ENCODE measurements at regions not wholly inside any gene's neighbourhood (a gene's known extent, or its start where the extent isn't known, plus 50 kb on each side); places are given as distances from the start of the nearest gene placed in this dataset.

DNA sequence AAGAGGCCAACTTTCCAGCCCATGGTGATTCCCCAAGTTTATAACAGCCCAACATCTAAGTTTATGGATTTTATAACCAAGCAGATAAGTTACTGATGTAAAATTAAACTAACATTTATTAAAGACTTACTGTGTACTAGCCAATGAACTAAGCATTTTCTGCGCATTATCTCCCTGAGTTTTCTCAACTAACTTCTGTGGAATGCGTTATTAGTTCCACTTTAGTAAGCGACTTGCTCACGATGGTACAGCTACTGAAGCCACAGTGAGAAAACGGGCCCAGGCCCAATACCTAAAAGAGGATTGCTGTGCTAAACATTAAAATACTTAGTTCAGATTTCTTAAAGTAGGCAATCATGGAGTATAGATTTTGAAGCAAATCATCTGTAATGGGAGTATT lies 61.0 kb downstream of the ZBTB18 start:
- TF ChIP-seq, protein P1, sequence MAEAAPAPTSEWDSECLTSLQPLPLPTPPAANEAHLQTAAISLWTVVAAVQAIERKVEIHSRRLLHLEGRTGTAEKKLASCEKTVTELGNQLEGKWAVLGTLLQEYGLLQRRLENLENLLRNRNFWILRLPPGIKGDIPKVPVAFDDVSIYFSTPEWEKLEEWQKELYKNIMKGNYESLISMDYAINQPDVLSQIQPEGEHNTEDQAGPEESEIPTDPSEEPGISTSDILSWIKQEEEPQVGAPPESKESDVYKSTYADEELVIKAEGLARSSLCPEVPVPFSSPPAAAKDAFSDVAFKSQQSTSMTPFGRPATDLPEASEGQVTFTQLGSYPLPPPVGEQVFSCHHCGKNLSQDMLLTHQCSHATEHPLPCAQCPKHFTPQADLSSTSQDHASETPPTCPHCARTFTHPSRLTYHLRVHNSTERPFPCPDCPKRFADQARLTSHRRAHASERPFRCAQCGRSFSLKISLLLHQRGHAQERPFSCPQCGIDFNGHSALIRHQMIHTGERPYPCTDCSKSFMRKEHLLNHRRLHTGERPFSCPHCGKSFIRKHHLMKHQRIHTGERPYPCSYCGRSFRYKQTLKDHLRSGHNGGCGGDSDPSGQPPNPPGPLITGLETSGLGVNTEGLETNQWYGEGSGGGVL (tag by site-specific recombination; IDR thresholded peaks at IDR 0.05): no peak
- TF ChIP-seq ZNF274 (IDR thresholded peaks at IDR 0.05; ENCODE audit: low read length): no peak
- no peak for TF ChIP-seq ZNF274 (tag by site-specific recombination; IDR thresholded peaks at IDR 0.05; ENCODE audit: borderline replicate concordance)
- no peak for TF ChIP-seq ZNF16 (tag by site-specific recombination; IDR thresholded peaks at IDR 0.05; ENCODE audit: low read depth)
- TF ChIP-seq, protein P2, sequence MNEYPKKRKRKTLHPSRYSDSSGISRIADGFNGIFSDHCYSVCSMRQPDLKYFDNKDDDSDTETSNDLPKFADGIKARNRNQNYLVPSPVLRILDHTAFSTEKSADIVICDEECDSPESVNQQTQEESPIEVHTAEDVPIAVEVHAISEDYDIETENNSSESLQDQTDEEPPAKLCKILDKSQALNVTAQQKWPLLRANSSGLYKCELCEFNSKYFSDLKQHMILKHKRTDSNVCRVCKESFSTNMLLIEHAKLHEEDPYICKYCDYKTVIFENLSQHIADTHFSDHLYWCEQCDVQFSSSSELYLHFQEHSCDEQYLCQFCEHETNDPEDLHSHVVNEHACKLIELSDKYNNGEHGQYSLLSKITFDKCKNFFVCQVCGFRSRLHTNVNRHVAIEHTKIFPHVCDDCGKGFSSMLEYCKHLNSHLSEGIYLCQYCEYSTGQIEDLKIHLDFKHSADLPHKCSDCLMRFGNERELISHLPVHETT (tag by site-specific recombination; IDR thresholded peaks at IDR 0.05): no peak
- no peak for TF ChIP-seq ZNF670 (tag by site-specific recombination; IDR thresholded peaks at IDR 0.05; ENCODE audit: low read depth)
- TF ChIP-seq, protein P3, sequence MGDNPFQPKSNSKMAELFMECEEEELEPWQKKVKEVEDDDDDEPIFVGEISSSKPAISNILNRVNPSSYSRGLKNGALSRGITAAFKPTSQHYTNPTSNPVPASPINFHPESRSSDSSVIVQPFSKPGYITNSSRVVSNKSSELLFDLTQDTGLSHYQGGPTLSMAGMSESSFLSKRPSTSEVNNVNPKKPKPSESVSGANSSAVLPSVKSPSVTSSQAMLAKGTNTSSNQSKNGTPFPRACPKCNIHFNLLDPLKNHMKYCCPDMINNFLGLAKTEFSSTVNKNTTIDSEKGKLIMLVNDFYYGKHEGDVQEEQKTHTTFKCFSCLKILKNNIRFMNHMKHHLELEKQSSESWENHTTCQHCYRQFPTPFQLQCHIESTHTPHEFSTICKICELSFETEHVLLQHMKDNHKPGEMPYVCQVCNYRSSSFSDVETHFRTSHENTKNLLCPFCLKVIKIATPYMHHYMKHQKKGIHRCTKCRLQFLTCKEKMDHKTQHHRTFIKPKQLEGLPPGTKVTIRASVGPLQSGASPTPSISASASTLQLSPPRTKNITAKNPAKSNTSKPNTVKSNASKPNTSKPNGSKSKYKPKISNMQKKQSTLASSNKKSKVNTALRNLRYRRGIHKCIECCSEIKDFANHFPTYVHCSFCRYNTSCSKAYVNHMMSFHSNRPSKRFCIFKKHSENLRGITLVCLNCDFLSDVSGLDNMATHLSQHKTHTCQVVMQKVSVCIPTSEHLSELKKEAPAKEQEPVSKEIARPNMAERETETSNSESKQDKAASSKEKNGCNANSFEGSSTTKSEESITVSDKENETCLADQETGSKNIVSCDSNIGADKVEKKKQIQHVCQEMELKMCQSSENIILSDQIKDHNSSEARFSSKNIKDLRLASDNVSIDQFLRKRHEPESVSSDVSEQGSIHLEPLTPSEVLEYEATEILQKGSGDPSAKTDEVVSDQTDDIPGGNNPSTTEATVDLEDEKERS (tag by site-specific recombination; IDR thresholded peaks at IDR 0.05): no peak
- TF ChIP-seq, protein P4, sequence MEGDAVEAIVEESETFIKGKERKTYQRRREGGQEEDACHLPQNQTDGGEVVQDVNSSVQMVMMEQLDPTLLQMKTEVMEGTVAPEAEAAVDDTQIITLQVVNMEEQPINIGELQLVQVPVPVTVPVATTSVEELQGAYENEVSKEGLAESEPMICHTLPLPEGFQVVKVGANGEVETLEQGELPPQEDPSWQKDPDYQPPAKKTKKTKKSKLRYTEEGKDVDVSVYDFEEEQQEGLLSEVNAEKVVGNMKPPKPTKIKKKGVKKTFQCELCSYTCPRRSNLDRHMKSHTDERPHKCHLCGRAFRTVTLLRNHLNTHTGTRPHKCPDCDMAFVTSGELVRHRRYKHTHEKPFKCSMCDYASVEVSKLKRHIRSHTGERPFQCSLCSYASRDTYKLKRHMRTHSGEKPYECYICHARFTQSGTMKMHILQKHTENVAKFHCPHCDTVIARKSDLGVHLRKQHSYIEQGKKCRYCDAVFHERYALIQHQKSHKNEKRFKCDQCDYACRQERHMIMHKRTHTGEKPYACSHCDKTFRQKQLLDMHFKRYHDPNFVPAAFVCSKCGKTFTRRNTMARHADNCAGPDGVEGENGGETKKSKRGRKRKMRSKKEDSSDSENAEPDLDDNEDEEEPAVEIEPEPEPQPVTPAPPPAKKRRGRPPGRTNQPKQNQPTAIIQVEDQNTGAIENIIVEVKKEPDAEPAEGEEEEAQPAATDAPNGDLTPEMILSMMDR (tag by site-specific recombination; IDR thresholded peaks at IDR 0.05): no peak
- TF ChIP-seq ZNF514 (tag by site-specific recombination; IDR thresholded peaks at IDR 0.05): no peak
- TF ChIP-seq KLF16 (tag by site-specific recombination; IDR thresholded peaks at IDR 0.05): no peak
- no peak for TF ChIP-seq ZNF623 (tag by site-specific recombination; IDR thresholded peaks at IDR 0.05)
- TF ChIP-seq, protein P5, sequence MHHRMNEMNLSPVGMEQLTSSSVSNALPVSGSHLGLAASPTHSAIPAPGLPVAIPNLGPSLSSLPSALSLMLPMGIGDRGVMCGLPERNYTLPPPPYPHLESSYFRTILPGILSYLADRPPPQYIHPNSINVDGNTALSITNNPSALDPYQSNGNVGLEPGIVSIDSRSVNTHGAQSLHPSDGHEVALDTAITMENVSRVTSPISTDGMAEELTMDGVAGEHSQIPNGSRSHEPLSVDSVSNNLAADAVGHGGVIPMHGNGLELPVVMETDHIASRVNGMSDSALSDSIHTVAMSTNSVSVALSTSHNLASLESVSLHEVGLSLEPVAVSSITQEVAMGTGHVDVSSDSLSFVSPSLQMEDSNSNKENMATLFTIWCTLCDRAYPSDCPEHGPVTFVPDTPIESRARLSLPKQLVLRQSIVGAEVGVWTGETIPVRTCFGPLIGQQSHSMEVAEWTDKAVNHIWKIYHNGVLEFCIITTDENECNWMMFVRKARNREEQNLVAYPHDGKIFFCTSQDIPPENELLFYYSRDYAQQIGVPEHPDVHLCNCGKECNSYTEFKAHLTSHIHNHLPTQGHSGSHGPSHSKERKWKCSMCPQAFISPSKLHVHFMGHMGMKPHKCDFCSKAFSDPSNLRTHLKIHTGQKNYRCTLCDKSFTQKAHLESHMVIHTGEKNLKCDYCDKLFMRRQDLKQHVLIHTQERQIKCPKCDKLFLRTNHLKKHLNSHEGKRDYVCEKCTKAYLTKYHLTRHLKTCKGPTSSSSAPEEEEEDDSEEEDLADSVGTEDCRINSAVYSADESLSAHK (tag by site-specific recombination; IDR thresholded peaks at IDR 0.05): no peak
- TF ChIP-seq MYNN (tag by site-specific recombination; IDR thresholded peaks at IDR 0.05; ENCODE audit: borderline replicate concordance): no peak
- TF ChIP-seq, protein P6, sequence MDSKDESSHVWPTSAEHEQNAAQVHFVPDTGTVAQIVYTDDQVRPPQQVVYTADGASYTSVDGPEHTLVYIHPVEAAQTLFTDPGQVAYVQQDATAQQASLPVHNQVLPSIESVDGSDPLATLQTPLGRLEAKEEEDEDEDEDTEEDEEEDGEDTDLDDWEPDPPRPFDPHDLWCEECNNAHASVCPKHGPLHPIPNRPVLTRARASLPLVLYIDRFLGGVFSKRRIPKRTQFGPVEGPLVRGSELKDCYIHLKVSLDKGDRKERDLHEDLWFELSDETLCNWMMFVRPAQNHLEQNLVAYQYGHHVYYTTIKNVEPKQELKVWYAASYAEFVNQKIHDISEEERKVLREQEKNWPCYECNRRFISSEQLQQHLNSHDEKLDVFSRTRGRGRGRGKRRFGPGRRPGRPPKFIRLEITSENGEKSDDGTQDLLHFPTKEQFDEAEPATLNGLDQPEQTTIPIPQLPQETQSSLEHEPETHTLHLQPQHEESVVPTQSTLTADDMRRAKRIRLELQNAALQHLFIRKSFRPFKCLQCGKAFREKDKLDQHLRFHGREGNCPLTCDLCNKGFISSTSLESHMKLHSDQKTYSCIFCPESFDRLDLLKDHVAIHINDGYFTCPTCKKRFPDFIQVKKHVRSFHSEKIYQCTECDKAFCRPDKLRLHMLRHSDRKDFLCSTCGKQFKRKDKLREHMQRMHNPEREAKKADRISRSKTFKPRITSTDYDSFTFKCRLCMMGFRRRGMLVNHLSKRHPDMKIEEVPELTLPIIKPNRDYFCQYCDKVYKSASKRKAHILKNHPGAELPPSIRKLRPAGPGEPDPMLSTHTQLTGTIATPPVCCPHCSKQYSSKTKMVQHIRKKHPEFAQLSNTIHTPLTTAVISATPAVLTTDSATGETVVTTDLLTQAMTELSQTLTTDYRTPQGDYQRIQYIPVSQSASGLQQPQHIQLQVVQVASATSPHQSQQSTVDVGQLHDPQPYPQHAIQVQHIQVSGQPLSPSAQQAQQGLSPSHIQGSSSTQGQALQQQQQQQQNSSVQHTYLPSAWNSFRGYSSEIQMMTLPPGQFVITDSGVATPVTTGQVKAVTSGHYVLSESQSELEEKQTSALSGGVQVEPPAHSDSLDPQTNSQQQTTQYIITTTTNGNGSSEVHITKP (tag by site-specific recombination; IDR thresholded peaks at IDR 0.05): no peak
- no peak for TF ChIP-seq ZNF19 (tag by site-specific recombination; IDR thresholded peaks at IDR 0.05; ENCODE audit: low read depth)
